SU-DHL-6 (cell line): ENCODE measurements at regions not wholly inside any gene's neighbourhood (a gene's known extent, or its start where the extent isn't known, plus 50 kb on each side); places are given as distances from the start of the nearest gene placed in this dataset.
A peak's percentile ranks its signal among the peaks of the same experiment; 100 is the strongest.

Experiments used
- H2AFZ ChIP-seq: fragments of 200-600 bp; sonication (generic); 2 replicates; pipeline ENCODE4 v1.6.1; 2014; ENCODE audit warnings: low read depth, mild to moderate bottlenecking, moderate library complexity, mixed read lengths, antibody characterized with exemption, low read length; ENCODE audit not compliant: severe bottlenecking
- H3F3A ChIP-seq: fragments of 200-600 bp; shearing (Covaris generic); 2 replicates; pipeline ENCODE4 v1.6.0; 2016; ENCODE audit warnings: antibody characterized with exemption, mild to moderate bottlenecking; ENCODE audit not compliant: insufficient read depth
- H3K27ac ChIP-seq: fragments of 200-600 bp; sonication (generic); 2 replicates; pipeline ENCODE4 v1.5.1; 2016; ENCODE audit warnings: low read depth, mild to moderate bottlenecking, low read length, moderate library complexity, mixed read lengths
- H3K27me3 ChIP-seq: fragments of 200-600 bp; sonication (generic), shearing (Covaris generic); 2 replicates; pipeline ENCODE4 v1.6.0; 2014; ENCODE audit warnings: mild to moderate bottlenecking, low read length
- H3K36me3 ChIP-seq: fragments of 200-600 bp; sonication (generic); 2 replicates; pipeline ENCODE4 v1.6.1; 2014; ENCODE audit warnings: mild to moderate bottlenecking, low read length, mixed read lengths
- H3K4me2 ChIP-seq: fragments of 300-600, 200-600 bp; shearing (Covaris generic), sonication (generic); 2 replicates; pipeline ENCODE4 v1.6.0; 2014; ENCODE audit warnings: low read length, low read depth, mild to moderate bottlenecking; ENCODE audit not compliant: poor library complexity, severe bottlenecking
- H3K4me3 ChIP-seq: fragments of 200-600 bp; sonication (generic); 2 replicates; pipeline ENCODE4 v1.5.1; 2014; ENCODE audit warnings: antibody characterized with exemption, low read length, mild to moderate bottlenecking, mixed read lengths; ENCODE audit not compliant: insufficient read depth, poor library complexity, severe bottlenecking
- H3K79me2 ChIP-seq: fragments of 200-600 bp; sonication (generic); 2 replicates; pipeline ENCODE4 v1.6.1; 2014; ENCODE audit warnings: mild to moderate bottlenecking, low read length, moderate library complexity; ENCODE audit not compliant: insufficient read depth
- H3K9ac ChIP-seq: fragments of 200-600 bp; sonication (generic); 2 replicates; pipeline ENCODE4 v1.7.0; 2014; ENCODE audit warnings: mild to moderate bottlenecking, low read length
- H3K9me2 ChIP-seq: fragments of 200-600 bp; sonication (generic); replicated peaks from 2 replicates; pipeline ENCODE4 v1.6.1; 2014; ENCODE audit warnings: low read length; ENCODE audit not compliant: insufficient read depth
- H3K9me3 ChIP-seq: fragments of 200-600 bp; sonication (generic); 2 replicates; pipeline ENCODE4 v1.6.1; 2014; ENCODE audit warnings: low read length, mixed read lengths; ENCODE audit not compliant: insufficient read depth
- H4K20me1 ChIP-seq: fragments of 200-600 bp; sonication (generic); 2 replicates; pipeline ENCODE4 v1.6.1; 2014; ENCODE audit warnings: low read depth, mild to moderate bottlenecking, antibody characterized with exemption, low read length, moderate library complexity, mixed read lengths
- CTCF ChIP-seq: fragments of 200-600 bp; sonication (generic); IDR thresholded peaks from one replicate; pipeline ENCODE4 v1.5.1; 2017; ENCODE audit warnings: antibody characterized with exemption, mild to moderate bottlenecking, low read length, moderate library complexity; ENCODE audit not compliant: insufficient read depth, poor library complexity, severe bottlenecking
- EZH2phosphoT487 ChIP-seq: fragments of 200-600 bp; sonication (generic), shearing (Covaris generic); conservative IDR thresholded peaks from 2 replicates; pipeline ENCODE4 v1.6.1; 2018; ENCODE audit warnings: mild to moderate bottlenecking, antibody characterized with exemption, low read length, moderate library complexity, mixed read lengths

GRCh38 chr1:234927312-234927970 is 201.2 kb downstream of the TOMM20 start:
- H3K36me3 ChIP-seq: no peaks in the 10 kb centered on the region

GRCh38 chr1:234926559-234927311 is 201.9 kb downstream of the TOMM20 start:
- no peaks in the 10 kb centered on the region for H3K27me3 ChIP-seq
- H2AFZ ChIP-seq: peak overlapping the region; percentile 68
- H3F3A ChIP-seq: no peaks in the 10 kb centered on the region
- H3K79me2 ChIP-seq: no peaks in the 10 kb centered on the region
- H3K9me2 ChIP-seq: no peaks in the 10 kb centered on the region
- TF ChIP-seq EZH2phosphoT487: no peak
- H3K36me3 ChIP-seq: no peaks in the 10 kb centered on the region
- no peaks in the 10 kb centered on the region for H4K20me1 ChIP-seq
- H3K27ac ChIP-seq: no peak overlapping the region
- no peak overlapping the region for H3K9ac ChIP-seq
- no peak overlapping the region for H3K4me3 ChIP-seq
- H3K9me3 ChIP-seq: no peaks in the 10 kb centered on the region
- peak overlapping the region; percentile 43 for H3K4me2 ChIP-seq

More at GRCh38 chr1:234927312-234927970, 201.2 kb downstream of the TOMM20 start:
- Histone ChIP-seq H3K9me2 (no peaks in the 10 kb centered on the region), H4K20me1 (no peaks in the 10 kb centered on the region), H2AFZ (no peak overlapping the region), H3K4me3 (no peak overlapping the region), H3F3A (no peaks in the 10 kb centered on the region), H3K4me2 (peak overlapping the region; percentile 43), H3K27ac (no peak overlapping the region), H3K79me2 (no peaks in the 10 kb centered on the region), H3K9me3 (no peaks in the 10 kb centered on the region), H3K9ac (no peak overlapping the region), H3K27me3 (no peaks in the 10 kb centered on the region)
- no peak for TF ChIP-seq EZH2phosphoT487

- no peak overlapping the region for H2AFZ ChIP-seq
- H3F3A ChIP-seq: no peaks in the 10 kb centered on the region
- no peaks in the 10 kb centered on the region for H3K9me3 ChIP-seq
- no peak overlapping the region for H3K4me3 ChIP-seq
- H3K36me3 ChIP-seq: no peaks in the 10 kb centered on the region
- H3K4me2 ChIP-seq: peak overlapping the region; percentile 43
- H3K27ac ChIP-seq: no peak overlapping the region
- H3K27me3 ChIP-seq: no peaks in the 10 kb centered on the region
- H3K9me2 ChIP-seq: no peaks in the 10 kb centered on the region
- no peak for TF ChIP-seq EZH2phosphoT487
- TF ChIP-seq CTCF: no peak
- H4K20me1 ChIP-seq: no peaks in the 10 kb centered on the region
- H3K79me2 ChIP-seq: no peaks in the 10 kb centered on the region
- no peak overlapping the region for H3K9ac ChIP-seq
These were observed 202.4 kb downstream of the TOMM20 start for GRCh38 chr1:234926264-234926558.

GRCh38 chr1:234925440-234926263 is 203.0 kb downstream of the TOMM20 start:
- H3K4me2 ChIP-seq: no peak overlapping the region
- TF ChIP-seq EZH2phosphoT487 (no peak), CTCF (no peak)
- no peaks in the 10 kb centered on the region for H3K9me2 ChIP-seq
- no peak overlapping the region for H2AFZ ChIP-seq
- H3K79me2 ChIP-seq: no peaks in the 10 kb centered on the region
- H3K36me3 ChIP-seq: no peaks in the 10 kb centered on the region
- H3F3A ChIP-seq: no peaks in the 10 kb centered on the region
- H3K27ac ChIP-seq: no peak overlapping the region
- no peaks in the 10 kb centered on the region for H3K27me3 ChIP-seq
- H3K9ac ChIP-seq: no peak overlapping the region
- H3K4me3 ChIP-seq: no peak overlapping the region
- no peaks in the 10 kb centered on the region for H4K20me1 ChIP-seq
- no peaks in the 10 kb centered on the region for H3K9me3 ChIP-seq
